GM21717 (cell line): ENCODE measurements at regions not wholly inside any gene's neighbourhood (a gene's known extent, or its start where the extent isn't known, plus 50 kb on each side); places are given as distances from the start of the nearest gene placed in this dataset.
"Not testable (repeated sequence)": the region's sequence is repeated elsewhere in the genome, so short reads cannot be mapped to it uniquely, and the experiment has no call there.

Experiments used
- ATAC-seq: cut with Tn5 transposase; IDR thresholded peaks from one replicate; pipeline ENCODE4 v1.9.1; 2021; ENCODE audit warnings: mild to moderate bottlenecking, moderate library complexity; ENCODE audit not compliant: unreplicated experiment

- ATAC-seq = no peak
These were observed 86.8 kb upstream of the SALL1 start for GRCh38 chr16:51237861-51238378.

GRCh38 chr16:51237207-51237606, 86.1 kb upstream of the SALL1 start:
- ATAC-seq = no peak

DNA sequence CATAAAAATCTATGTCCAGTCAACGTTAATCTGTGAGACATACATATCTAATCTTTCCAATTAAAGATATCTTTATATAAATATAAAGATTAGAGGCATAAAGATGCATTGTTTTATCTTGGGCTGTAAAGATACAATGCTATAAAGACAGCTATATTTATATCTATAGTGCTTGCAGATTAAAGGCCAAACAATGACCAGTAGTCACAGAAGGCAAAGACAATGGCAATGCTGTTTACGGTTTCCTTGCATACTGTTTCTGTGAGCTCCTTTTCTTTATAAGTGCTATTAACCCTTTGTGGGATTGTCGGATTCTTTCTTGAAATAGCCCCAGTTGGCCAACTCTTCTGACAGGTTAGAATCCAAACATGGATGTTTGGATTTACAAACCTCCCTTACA, 85.5 kb upstream of the SALL1 start:
- no peak for ATAC-seq

- no peak for ATAC-seq
These were observed 80.6 kb upstream of the SALL1 start for GRCh38 chr16:51231702-51232101.

DNA sequence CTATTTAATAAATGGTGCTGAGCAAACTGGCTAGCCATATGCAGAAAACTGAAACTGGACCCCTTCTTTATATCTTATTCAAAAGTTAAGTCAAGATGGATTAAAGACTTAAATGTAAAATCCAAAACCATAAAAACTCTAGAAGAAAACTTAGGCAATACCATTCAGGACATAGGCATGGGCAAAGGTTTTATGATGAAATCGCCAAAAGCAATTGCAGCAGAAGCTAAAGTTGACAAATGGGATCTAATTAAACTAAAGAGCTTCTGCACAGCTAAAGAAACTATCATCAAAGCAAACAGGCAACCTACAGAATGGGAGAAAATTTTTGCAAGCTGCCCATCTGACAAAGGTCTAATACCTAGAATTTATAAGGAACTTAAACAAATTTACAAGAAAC, 79.0 kb upstream of the SALL1 start:
- ATAC-seq = not testable (repeated sequence)

GRCh38 chr16:51228097-51228659, 77.1 kb upstream of the SALL1 start:
- no peak for ATAC-seq

DNA sequence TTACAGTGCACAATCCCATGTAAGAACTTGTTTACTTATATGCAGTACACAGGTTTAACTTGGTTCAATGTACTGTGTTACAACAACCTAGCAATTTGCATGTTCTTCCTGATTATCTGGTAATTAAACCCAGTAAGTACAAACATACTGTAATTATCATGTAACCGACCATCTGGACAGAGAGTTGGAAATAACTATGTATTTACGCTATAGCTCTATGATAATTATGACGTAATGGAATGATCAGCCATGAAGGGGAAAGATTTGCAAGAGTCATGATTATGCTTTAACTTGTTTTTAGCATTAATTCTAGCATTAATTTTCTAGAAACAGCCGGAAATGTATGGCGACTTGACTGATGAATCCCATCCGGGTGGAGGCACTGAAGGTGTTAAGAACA, 74.8 kb upstream of the SALL1 start:
- ATAC-seq = no peak

GRCh38 chr16:51224317-51224716, 73.2 kb upstream of the SALL1 start:
- ATAC-seq = no peak

GRCh38 chr16:51222016-51222415, 70.9 kb upstream of the SALL1 start:
- no peak for ATAC-seq

- ATAC-seq = no peak
These were observed 60.1 kb upstream of the SALL1 start for GRCh38 chr16:51211148-51211547.

DNA sequence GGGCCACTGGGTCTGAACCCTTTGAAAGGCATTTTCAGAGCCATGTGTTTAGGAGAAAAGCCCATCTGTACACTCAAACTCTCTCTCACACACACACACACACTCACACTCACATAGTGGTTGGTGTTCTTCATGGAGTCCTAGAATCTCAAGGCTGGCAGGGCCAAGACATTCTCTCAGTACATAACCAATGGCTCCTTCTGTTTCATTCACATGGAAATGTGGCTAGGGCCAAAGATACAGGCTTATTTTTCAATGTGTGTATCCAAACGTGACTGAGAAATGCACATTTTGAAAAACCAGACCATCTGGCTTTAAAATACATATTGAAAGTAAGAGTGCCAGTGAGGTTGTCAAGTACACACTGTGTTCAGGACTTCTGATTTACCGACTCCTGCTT, 59.0 kb upstream of the SALL1 start:
- ATAC-seq = no peak

DNA sequence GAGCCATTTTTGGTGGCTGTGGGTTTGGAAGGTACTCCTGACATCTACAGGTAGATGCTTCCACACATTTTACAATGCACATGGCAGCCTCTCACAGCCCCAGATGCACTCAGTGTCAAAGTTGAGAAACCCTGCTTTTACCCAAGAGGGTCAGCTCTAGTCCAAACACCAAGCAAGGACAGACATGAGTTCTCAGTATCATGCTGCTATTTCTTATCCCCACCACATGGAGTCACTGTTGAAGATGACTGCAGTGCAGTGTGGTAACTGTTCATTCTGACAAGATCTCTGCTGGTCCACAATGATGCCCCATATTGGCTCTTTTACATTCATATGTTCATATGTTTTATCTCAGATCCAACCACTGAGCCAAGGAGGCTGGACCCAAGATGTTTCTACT, 50.5 kb upstream of the SALL1 start:
- ATAC-seq = no peak
